RWPE2 (cell line): ENCODE measurements at regions not wholly inside any gene's neighbourhood (a gene's known extent, or its start where the extent isn't known, plus 50 kb on each side); places are given as distances from the start of the nearest gene placed in this dataset.

Experiments
- ATAC-seq: fragments of 200-7000 bp; cut with Tn5 transposase; 3 replicates; pipeline ENCODE4 v1.9.1; 2021; ENCODE audit warnings: low read depth
- DNase-seq: peaks from one replicate; pipeline ENCODE4 v3.0.0-alpha.2; 2020; ENCODE audit warnings: low spot score
- H3K27ac ChIP-seq: fragments of 450-650 bp; 2 replicates; pipeline ENCODE4 v1.5.1; 2017; ENCODE audit warnings: mild to moderate bottlenecking; ENCODE audit not compliant: poor library complexity, severe bottlenecking
- H3K27me3 ChIP-seq: fragments of 250-450 bp; sonication (Bioruptor Pico); 2 replicates; pipeline ENCODE4 v1.5.1; 2021; ENCODE audit warnings: mild to moderate bottlenecking, moderate library complexity; ENCODE audit not compliant: insufficient read depth, poor library complexity, severe bottlenecking
- H3K36me3 ChIP-seq: fragments of 250-450 bp; sonication (Bioruptor Pico); 2 replicates; pipeline ENCODE4 v1.5.1; 2020; ENCODE audit warnings: low read depth, mild to moderate bottlenecking, moderate library complexity
- H3K4me1 ChIP-seq: fragments of 250-450 bp; sonication (Bioruptor Pico); 2 replicates; pipeline ENCODE4 v1.5.1; 2021; ENCODE audit warnings: mild to moderate bottlenecking, moderate library complexity; ENCODE audit not compliant: insufficient read depth, poor library complexity, severe bottlenecking
- H3K4me3 ChIP-seq: fragments of 250-450 bp; sonication (Bioruptor Pico); 2 replicates; pipeline ENCODE4 v1.5.1; 2021; ENCODE audit warnings: mild to moderate bottlenecking, moderate library complexity; ENCODE audit not compliant: severe bottlenecking
- H3K9me3 ChIP-seq: fragments of 250-450 bp; sonication (Bioruptor Pico); 2 replicates; pipeline ENCODE4 v1.5.1; 2021; ENCODE audit warnings: mild to moderate bottlenecking, moderate library complexity; ENCODE audit not compliant: severe bottlenecking
- TF ChIP-seq, protein P1 (sequence below): fragments of 450-650 bp; IDR thresholded peaks from one replicate; pipeline ENCODE4 v1.5.1; 2017; ENCODE audit warnings: mild to moderate bottlenecking, moderate library complexity; ENCODE audit not compliant: poor library complexity, severe bottlenecking

DNA sequence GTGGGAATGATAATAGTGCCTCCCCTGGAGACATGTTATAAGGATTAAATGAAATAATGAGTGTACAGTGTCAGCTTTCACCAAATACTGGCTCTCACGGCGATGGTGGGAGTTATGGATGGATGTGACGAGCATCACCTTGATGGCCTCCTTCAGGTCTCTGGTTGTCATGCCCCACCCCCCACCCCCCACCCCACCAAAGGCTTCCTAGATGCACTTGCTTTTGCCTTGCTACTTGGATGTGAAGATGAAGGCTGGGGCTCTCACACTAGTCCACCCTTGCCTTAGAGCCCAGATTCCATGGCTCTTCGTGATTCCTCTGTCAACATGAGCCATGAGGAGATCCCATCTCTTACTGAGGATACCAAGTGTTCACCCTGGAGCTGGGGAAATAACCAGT is 412.3 kb downstream of the NPHP4 start:
- no peaks in the 10 kb centered on the region for H3K27me3 ChIP-seq
- no peaks in the 10 kb centered on the region for H3K9me3 ChIP-seq
- H3K4me3 ChIP-seq, result no peak overlapping the region
- ATAC-seq (no peak), DNase-seq (no peak)
- H3K27ac ChIP-seq, result no peak overlapping the region
- TF ChIP-seq, protein P1, sequence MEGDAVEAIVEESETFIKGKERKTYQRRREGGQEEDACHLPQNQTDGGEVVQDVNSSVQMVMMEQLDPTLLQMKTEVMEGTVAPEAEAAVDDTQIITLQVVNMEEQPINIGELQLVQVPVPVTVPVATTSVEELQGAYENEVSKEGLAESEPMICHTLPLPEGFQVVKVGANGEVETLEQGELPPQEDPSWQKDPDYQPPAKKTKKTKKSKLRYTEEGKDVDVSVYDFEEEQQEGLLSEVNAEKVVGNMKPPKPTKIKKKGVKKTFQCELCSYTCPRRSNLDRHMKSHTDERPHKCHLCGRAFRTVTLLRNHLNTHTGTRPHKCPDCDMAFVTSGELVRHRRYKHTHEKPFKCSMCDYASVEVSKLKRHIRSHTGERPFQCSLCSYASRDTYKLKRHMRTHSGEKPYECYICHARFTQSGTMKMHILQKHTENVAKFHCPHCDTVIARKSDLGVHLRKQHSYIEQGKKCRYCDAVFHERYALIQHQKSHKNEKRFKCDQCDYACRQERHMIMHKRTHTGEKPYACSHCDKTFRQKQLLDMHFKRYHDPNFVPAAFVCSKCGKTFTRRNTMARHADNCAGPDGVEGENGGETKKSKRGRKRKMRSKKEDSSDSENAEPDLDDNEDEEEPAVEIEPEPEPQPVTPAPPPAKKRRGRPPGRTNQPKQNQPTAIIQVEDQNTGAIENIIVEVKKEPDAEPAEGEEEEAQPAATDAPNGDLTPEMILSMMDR, result no peak
- H3K4me1 ChIP-seq, result no peaks in the 10 kb centered on the region
- no peaks in the 10 kb centered on the region for H3K36me3 ChIP-seq

DNA sequence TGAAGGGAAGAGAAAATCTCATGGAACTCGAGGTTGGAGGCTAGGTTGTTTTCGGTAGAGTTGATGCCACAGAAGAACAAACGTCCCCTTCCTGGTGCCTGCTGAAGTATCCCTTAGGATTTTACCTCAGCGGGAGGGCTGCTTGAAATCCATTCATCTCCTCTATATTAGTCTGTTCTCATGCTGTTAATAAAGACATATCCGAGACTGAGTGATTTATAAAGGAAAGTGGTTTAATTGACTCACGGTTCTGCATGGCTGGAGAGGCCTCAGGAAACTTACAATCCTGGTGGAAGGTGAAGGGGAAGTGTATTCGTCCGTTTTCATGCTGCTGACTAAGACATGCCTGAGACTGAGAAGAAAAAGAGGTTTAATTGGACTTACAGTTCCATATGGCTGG is 413.5 kb downstream of the NPHP4 start:
- DNase-seq, result no peak
- Histone ChIP-seq H3K9me3 (no peaks in the 10 kb centered on the region), H3K36me3 (no peaks in the 10 kb centered on the region), H3K27ac (no peak overlapping the region), H3K4me3 (no peak overlapping the region), H3K4me1 (no peaks in the 10 kb centered on the region), H3K27me3 (no peaks in the 10 kb centered on the region)
- TF ChIP-seq, protein P1, result no peak
- ATAC-seq, result no peak

DNA sequence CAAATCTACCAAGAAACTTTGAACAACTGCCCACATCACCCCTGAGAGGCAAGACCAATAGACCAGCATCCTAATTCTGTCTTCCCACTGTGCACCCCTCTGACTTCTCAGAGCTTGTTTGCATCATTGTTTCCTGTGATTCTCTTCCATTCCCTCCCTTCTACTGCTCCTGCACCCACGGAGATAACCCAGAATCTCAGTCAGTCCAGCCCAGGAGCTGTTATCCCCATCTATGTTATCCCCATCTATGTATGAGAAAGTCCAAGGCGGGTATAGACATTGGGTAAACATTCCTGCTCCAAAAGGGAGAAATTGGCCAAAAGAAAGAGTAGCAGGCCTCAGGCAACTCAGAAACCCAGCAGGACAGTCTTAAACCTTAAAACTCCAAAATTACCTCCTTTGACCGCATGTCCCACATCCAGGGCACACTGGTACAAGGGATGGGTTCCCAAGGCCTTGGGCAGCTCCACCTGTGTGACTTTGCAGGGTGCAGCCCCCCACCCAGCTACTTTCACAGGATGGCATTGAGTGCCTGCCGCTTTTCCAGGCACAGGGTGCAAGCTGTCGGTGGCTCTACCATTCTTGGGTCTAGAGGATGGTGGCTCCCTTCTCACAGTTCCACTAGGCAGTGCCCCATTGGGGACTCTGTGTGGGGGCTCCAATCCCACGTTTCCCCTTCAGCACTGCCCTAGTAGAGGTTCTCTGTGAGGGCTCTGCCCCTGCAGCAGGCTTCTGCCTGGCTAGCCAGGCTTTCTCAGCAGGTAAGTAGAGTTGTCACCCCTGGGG is 414.8 kb downstream of the NPHP4 start:
- H3K4me3 ChIP-seq, result no peak overlapping the region
- ATAC-seq (no peak), DNase-seq (no peak)
- no peaks in the 10 kb centered on the region for H3K4me1 ChIP-seq
- TF ChIP-seq, protein P1, result no peak
- H3K36me3 ChIP-seq, result no peaks in the 10 kb centered on the region
- no peak overlapping the region for H3K27ac ChIP-seq
- H3K9me3 ChIP-seq, result no peaks in the 10 kb centered on the region
- H3K27me3 ChIP-seq, result no peaks in the 10 kb centered on the region

DNA sequence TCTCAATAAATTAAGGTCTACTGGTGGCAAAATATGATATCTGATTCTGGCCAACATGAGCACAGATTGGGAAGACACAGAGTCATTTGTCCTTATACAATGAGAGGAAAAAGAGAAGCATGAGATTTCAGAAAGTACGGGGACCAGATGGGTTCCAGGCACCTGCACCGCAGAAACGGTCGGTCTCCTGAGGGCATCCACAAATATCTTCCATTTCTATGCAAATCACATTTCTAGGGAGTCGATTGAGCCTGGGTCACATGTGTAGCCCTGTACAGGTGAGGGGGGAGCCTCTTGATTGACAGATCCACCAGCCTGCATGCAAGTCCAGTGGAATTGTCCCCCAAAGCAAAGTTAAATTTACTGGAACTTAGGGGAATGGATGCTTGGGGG is 415.6 kb downstream of the NPHP4 start:
- TF ChIP-seq, protein P1, result no peak
- Histone ChIP-seq H3K36me3 (no peaks in the 10 kb centered on the region), H3K9me3 (no peaks in the 10 kb centered on the region), H3K4me1 (no peaks in the 10 kb centered on the region), H3K27ac (no peak overlapping the region), H3K4me3 (no peak overlapping the region), H3K27me3 (no peaks in the 10 kb centered on the region)
- no peak for DNase-seq
- no peak for ATAC-seq

DNA sequence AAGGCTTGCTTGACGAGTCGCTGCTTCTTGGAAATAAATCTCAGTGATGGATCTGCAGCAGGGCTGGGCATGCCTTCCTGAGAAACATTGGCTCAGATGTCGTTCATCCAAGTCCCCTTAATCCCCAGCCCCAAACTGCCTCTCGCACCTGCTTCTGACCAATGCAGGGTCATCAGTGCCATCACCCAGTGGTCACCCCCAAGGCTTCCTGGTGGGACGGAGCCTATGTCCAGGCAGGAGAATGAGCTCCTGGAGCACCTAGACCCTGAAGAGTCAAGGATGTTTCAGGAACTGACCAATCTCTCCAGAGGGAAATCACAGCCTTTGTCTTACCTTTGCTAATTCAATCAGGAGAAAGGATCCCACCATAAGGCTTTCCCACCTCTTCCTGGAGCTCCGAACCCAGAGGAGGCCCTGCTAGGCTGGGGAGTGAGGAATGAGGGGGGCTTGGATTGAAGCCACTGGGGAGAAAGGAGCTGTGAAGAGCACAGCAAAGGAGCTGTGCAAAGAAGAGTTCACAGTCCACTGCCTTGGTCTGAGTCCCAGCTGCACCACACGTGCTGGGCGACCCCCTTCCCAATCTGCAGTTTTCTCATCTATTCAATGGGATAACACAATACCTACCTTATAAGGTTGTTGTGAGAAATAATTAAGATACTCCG is 416.1 kb downstream of the NPHP4 start:
- no peaks in the 10 kb centered on the region for H3K4me1 ChIP-seq
- no peak overlapping the region for H3K27ac ChIP-seq
- no peak for DNase-seq
- H3K27me3 ChIP-seq, result no peaks in the 10 kb centered on the region
- no peaks in the 10 kb centered on the region for H3K36me3 ChIP-seq
- H3K9me3 ChIP-seq, result no peaks in the 10 kb centered on the region
- TF ChIP-seq, protein P1, result no peak
- H3K4me3 ChIP-seq, result no peak overlapping the region
- ATAC-seq, result no peak
